Stimulated activated CD4-positive, alpha-beta T cell treated with anti-CD3 and anti-CD28 coated beads, Interleukin-12 subunit alpha, Interleukin-12 subunit beta, amount 100 ng/mL, for 4 hours (primary cell): ENCODE measurements at regions not wholly inside any gene's neighbourhood (a gene's known extent, or its start where the extent isn't known, plus 50 kb on each side); places are given as distances from the start of the nearest gene placed in this dataset.
"Not testable (repeated sequence)": the region's sequence is repeated elsewhere in the genome, so short reads cannot be mapped to it uniquely, and the experiment has no call there.

Experiments
- DNase-seq: peaks from one replicate; pipeline ENCODE4 v3.0.0-alpha.2; 2020

GRCh38 chr2:87199228-87199627 is 177.6 kb upstream of the PLGLB1 start:
- not testable (repeated sequence) for DNase-seq

- DNase-seq: not testable (repeated sequence)
Measured at GRCh38 chr2:87204569-87205147, 183.0 kb upstream of the PLGLB1 start.

GRCh38 chr2:87212938-87213337 is 191.3 kb upstream of the PLGLB1 start:
- DNase-seq: not testable (repeated sequence)

- not testable (repeated sequence) for DNase-seq
Measured at GRCh38 chr2:87217005-87217404, 195.4 kb upstream of the PLGLB1 start.

GRCh38 chr2:87217741-87218410 is 196.2 kb upstream of the PLGLB1 start:
- peak; percentile 67 for DNase-seq

- not testable (repeated sequence) for DNase-seq
Measured at GRCh38 chr2:87220651-87221050, 199.0 kb upstream of the PLGLB1 start.

GRCh38 chr2:87222131-87222530 is 200.5 kb upstream of the PLGLB1 start:
- not testable (repeated sequence) for DNase-seq

GRCh38 chr2:87223873-87224272 is 202.2 kb upstream of the PLGLB1 start:
- DNase-seq: not testable (repeated sequence)

- not testable (repeated sequence) for DNase-seq
Measured at GRCh38 chr2:87229091-87229689, 207.5 kb upstream of the PLGLB1 start.

- DNase-seq: not testable (repeated sequence)
Measured at GRCh38 chr2:87229964-87230363, 208.3 kb upstream of the PLGLB1 start.

GRCh38 chr2:87235333-87235981 is 213.8 kb upstream of the PLGLB1 start:
- not testable (repeated sequence) for DNase-seq

- peak; percentile 19 for DNase-seq
Measured at GRCh38 chr2:87237570-87238336, 216.1 kb upstream of the PLGLB1 start.

GRCh38 chr2:87239558-87240215 is 218.0 kb upstream of the PLGLB1 start:
- not testable (repeated sequence) for DNase-seq

GRCh38 chr2:87246066-87246717 is 224.5 kb upstream of the PLGLB1 start:
- DNase-seq: not testable (repeated sequence)

GRCh38 chr2:87252046-87252445 is 230.4 kb upstream of the PLGLB1 start:
- DNase-seq: not testable (repeated sequence)

- not testable (repeated sequence) for DNase-seq
Measured at GRCh38 chr2:87254562-87254961, 232.9 kb upstream of the PLGLB1 start.

GRCh38 chr2:87255410-87255809 is 233.8 kb upstream of the PLGLB1 start:
- not testable (repeated sequence) for DNase-seq

GRCh38 chr2:87258887-87259286 is 237.2 kb upstream of the PLGLB1 start:
- DNase-seq: not testable (repeated sequence)

GRCh38 chr2:87262184-87262702 is 240.6 kb upstream of the PLGLB1 start:
- DNase-seq: not testable (repeated sequence)

GRCh38 chr2:87263868-87264518 is 242.3 kb upstream of the PLGLB1 start:
- DNase-seq: not testable (repeated sequence)

GRCh38 chr2:87275192-87275591 is 253.5 kb upstream of the PLGLB1 start:
- not testable (repeated sequence) for DNase-seq
